ENCODE measurements at regions not wholly inside any gene's neighbourhood (a gene's known extent, or its start where the extent isn't known, plus 50 kb on each side); places are given as distances from the start of the nearest gene placed in this dataset.

DNA sequence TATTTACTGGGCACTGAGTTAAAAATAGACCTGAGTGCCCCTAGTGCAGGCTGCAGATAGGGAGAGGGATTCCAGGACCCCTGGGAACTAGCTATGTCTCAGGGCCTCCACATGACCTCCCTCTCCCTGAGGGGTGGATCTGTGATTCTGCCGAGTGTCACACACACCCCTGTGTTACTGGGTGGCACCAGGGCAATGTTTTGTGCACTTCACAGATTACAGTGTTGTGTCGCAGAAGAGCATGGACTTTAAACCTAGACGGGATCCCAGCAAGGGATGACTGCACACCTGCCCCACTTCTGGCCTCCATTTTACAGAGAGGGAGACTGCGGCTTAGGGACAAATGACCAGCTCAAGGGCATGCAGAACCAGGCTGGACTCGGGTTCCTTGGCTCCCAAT, 65.6 kb downstream of the ZFP36L2 start:
- H3K9ac ChIP-seq (ENCODE audit: low read length): no peak overlapping the region
- CTCF ChIA-PET: interaction anchor here (1.4 kb wide), 1 partner anchor 9 kb away, joined by 3 read pairs; no protein-coding TSS in a partner anchor
- no peak overlapping the region for H2AFZ ChIP-seq (ENCODE audit: low read depth, low read length, poor library complexity, severe bottlenecking)
- H3K27ac ChIP-seq (ENCODE audit: low read depth, low read length): no peak overlapping the region
- no peaks in the 10 kb centered on the region for H3K79me2 ChIP-seq (ENCODE audit: insufficient read depth, low read length)
- RAD21 ChIA-PET (ENCODE audit: low non-redundant PET in 1 of 2, low total read pairs in 2 of 2, uncharacterized antibody in 2 of 2, unreplicated experiment in 2 of 2): no interaction called here
- DNase-seq (ENCODE audit: low read depth, low spot score): no peak
- H3K4me1 ChIP-seq (ENCODE audit: control insufficient read depth in 1 of 2, insufficient read depth in 2 of 2, low read length in 2 of 2): peaks cover 31 to 50% of the 10 kb centered on the region in 2 experiments
- intact Hi-C loops (cut with micrococcal nuclease): no loop called here
- H4K20me1 ChIP-seq (ENCODE audit: insufficient read depth): no peaks in the 10 kb centered on the region
- no peaks in the 10 kb centered on the region for H3K9me3 ChIP-seq (ENCODE audit: control insufficient read depth in 1 of 2, insufficient read depth in 1 of 2, low read depth in 1 of 2, low read length in 2 of 2)
- no peak overlapping the region for H3K4me3 ChIP-seq (replicated peaks in 1 of 2; ENCODE audit: low read depth in 1 of 2, low read length in 2 of 2)
- H3K4me2 ChIP-seq (ENCODE audit: low read length): no peak overlapping the region
- no peak for ATAC-seq
- POLR2A ChIA-PET: no interaction called here
- H3K36me3 ChIP-seq (ENCODE audit: control insufficient read depth in 1 of 2, insufficient read depth in 2 of 2, low read length in 2 of 2): no peaks in the 10 kb centered on the region
- TF ChIP-seq, protein P1, sequence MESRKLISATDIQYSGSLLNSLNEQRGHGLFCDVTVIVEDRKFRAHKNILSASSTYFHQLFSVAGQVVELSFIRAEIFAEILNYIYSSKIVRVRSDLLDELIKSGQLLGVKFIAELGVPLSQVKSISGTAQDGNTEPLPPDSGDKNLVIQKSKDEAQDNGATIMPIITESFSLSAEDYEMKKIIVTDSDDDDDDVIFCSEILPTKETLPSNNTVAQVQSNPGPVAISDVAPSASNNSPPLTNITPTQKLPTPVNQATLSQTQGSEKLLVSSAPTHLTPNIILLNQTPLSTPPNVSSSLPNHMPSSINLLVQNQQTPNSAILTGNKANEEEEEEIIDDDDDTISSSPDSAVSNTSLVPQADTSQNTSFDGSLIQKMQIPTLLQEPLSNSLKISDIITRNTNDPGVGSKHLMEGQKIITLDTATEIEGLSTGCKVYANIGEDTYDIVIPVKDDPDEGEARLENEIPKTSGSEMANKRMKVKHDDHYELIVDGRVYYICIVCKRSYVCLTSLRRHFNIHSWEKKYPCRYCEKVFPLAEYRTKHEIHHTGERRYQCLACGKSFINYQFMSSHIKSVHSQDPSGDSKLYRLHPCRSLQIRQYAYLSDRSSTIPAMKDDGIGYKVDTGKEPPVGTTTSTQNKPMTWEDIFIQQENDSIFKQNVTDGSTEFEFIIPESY (IDR thresholded peaks at IDR 0.05; ENCODE audit: extremely low read depth, insufficient replicate concordance, low read length): no peak
- TF ChIP-seq EGR1 (IDR thresholded peaks at IDR 0.05; ENCODE audit: low read depth): no peak
- TF ChIP-seq TCF7L2 (IDR thresholded peaks at IDR 0.05; ENCODE audit: borderline replicate concordance, extremely low read depth, insufficient read depth, insufficient read length): no peak
- TF ChIP-seq ZFX (IDR thresholded peaks at IDR 0.05): no peak
- no peak for TF ChIP-seq ELF1 (IDR thresholded peaks at IDR 0.05; ENCODE audit: borderline replicate concordance, low read depth)
- TF ChIP-seq SRF (IDR thresholded peaks at IDR 0.05; ENCODE audit: low read depth): no peak
- TF ChIP-seq SIN3A (IDR thresholded peaks at IDR 0.05; ENCODE audit: low read depth): no peak
- no peak for TF ChIP-seq CBX3 (IDR thresholded peaks at IDR 0.05; ENCODE audit: low read depth)
- TF ChIP-seq, protein P2, sequence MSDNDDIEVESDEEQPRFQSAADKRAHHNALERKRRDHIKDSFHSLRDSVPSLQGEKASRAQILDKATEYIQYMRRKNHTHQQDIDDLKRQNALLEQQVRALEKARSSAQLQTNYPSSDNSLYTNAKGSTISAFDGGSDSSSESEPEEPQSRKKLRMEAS (IDR thresholded peaks at IDR 0.05): no peak
- TF ChIP-seq EZH2 (IDR thresholded peaks at IDR 0.05): no peak
- TF ChIP-seq, protein P3, sequence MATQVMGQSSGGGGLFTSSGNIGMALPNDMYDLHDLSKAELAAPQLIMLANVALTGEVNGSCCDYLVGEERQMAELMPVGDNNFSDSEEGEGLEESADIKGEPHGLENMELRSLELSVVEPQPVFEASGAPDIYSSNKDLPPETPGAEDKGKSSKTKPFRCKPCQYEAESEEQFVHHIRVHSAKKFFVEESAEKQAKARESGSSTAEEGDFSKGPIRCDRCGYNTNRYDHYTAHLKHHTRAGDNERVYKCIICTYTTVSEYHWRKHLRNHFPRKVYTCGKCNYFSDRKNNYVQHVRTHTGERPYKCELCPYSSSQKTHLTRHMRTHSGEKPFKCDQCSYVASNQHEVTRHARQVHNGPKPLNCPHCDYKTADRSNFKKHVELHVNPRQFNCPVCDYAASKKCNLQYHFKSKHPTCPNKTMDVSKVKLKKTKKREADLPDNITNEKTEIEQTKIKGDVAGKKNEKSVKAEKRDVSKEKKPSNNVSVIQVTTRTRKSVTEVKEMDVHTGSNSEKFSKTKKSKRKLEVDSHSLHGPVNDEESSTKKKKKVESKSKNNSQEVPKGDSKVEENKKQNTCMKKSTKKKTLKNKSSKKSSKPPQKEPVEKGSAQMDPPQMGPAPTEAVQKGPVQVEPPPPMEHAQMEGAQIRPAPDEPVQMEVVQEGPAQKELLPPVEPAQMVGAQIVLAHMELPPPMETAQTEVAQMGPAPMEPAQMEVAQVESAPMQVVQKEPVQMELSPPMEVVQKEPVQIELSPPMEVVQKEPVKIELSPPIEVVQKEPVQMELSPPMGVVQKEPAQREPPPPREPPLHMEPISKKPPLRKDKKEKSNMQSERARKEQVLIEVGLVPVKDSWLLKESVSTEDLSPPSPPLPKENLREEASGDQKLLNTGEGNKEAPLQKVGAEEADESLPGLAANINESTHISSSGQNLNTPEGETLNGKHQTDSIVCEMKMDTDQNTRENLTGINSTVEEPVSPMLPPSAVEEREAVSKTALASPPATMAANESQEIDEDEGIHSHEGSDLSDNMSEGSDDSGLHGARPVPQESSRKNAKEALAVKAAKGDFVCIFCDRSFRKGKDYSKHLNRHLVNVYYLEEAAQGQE (IDR thresholded peaks at IDR 0.05; ENCODE audit: low read depth): no peak
- no peak for TF ChIP-seq POLR2AphosphoS5 (IDR thresholded peaks at IDR 0.05; ENCODE audit: low read depth, low read length)
- TF ChIP-seq SP1 (IDR thresholded peaks at IDR 0.05; ENCODE audit: low read depth): no peak
- TF ChIP-seq POLR2A (IDR thresholded peaks at IDR 0.05; ENCODE audit: borderline replicate concordance, extremely low read depth, insufficient read depth, insufficient read length): no peak
- TF ChIP-seq RAD21 (IDR thresholded peaks at IDR 0.05; ENCODE audit: low read depth): no peak
- no peak for TF ChIP-seq ZNF274 (IDR thresholded peaks at IDR 0.05; ENCODE audit: low read depth, low read length)
- TF ChIP-seq, protein P4, sequence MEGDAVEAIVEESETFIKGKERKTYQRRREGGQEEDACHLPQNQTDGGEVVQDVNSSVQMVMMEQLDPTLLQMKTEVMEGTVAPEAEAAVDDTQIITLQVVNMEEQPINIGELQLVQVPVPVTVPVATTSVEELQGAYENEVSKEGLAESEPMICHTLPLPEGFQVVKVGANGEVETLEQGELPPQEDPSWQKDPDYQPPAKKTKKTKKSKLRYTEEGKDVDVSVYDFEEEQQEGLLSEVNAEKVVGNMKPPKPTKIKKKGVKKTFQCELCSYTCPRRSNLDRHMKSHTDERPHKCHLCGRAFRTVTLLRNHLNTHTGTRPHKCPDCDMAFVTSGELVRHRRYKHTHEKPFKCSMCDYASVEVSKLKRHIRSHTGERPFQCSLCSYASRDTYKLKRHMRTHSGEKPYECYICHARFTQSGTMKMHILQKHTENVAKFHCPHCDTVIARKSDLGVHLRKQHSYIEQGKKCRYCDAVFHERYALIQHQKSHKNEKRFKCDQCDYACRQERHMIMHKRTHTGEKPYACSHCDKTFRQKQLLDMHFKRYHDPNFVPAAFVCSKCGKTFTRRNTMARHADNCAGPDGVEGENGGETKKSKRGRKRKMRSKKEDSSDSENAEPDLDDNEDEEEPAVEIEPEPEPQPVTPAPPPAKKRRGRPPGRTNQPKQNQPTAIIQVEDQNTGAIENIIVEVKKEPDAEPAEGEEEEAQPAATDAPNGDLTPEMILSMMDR (IDR thresholded peaks at IDR 0.05 in 2 of 3, conservative IDR thresholded peaks at IDR 0.05 in 1 of 3; ENCODE audit: borderline replicate concordance in 1 of 3, insufficient read depth in 1 of 3, low read depth in 2 of 3, low read length in 2 of 3): no peak
- no peak for TF ChIP-seq FOSL1 (IDR thresholded peaks at IDR 0.05; ENCODE audit: low read depth)
- TF ChIP-seq EZH2phosphoT487 (IDR thresholded peaks at IDR 0.05; ENCODE audit: borderline replicate concordance): no peak
- TF ChIP-seq JUND (IDR thresholded peaks at IDR 0.05): no peak
- H3K9me2 ChIP-seq (ENCODE audit: insufficient read depth): no peaks in the 10 kb centered on the region
- no peaks in the 10 kb centered on the region for H3K27me3 ChIP-seq (ENCODE audit: insufficient read depth, low read length)
- no TSS peak for BruUV-seq (replicated peaks)
